ENCODE measurements at regions not wholly inside any gene's neighbourhood (a gene's known extent, or its start where the extent isn't known, plus 50 kb on each side); places are given as distances from the start of the nearest gene placed in this dataset.

DNA sequence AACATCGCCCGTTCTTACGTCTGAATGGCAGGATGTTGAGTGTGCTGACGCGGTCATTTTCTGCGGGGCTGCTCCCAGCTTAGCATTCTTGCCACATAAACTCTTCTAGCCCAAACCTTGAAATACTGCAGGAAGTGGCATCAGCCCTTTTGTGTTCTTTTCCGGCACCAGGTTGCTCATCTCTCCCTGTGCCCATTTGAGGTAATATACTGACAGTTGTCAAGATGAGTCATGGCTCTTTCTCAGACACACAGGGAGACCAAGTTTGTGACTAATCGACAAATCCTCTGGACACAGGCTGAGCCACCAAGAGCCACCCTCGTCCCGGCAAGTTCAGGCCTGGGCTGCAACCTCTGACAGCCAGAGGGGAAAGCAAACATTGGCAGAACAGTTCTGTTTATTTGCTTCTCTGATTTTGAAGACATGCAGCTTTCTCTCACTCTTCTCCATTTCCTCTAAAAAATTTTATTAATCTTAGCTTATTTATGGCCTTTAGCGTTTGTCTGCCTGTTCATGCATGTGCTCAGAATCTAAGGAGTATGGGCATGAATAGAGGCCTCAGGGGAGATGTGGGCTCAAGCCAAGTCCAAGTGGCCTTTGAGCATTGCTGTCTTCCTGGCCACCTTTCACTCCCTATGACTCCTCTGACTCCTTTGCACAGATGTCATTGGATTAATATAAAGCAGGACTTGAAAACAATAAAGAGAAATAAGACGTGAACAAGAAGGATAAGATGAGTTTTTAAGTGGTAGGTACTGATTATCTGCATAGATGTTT lies 328.2 kb upstream of the JAG1 start:
- FAIRE-seq, result no peak

DNA sequence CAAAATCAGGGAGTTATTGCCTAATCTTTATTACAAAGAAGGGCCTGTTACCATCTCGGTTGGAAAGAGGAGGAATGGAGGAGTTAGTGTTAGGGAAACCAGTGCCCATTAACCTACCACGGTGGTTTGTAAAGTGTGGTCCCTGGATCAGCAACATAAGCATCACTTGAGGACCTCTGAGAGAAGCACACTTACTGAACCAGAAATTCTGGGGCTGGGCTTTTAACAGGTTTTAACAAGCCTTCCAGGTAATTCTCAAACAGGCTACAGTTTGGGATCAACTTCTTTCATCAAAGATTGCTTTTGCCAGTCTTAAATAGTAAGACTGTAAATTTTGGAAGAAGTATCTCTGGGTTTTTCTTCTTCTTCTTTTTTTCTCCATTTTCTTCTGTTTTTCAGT lies 329.5 kb upstream of the JAG1 start:
- no peak for FAIRE-seq

DNA sequence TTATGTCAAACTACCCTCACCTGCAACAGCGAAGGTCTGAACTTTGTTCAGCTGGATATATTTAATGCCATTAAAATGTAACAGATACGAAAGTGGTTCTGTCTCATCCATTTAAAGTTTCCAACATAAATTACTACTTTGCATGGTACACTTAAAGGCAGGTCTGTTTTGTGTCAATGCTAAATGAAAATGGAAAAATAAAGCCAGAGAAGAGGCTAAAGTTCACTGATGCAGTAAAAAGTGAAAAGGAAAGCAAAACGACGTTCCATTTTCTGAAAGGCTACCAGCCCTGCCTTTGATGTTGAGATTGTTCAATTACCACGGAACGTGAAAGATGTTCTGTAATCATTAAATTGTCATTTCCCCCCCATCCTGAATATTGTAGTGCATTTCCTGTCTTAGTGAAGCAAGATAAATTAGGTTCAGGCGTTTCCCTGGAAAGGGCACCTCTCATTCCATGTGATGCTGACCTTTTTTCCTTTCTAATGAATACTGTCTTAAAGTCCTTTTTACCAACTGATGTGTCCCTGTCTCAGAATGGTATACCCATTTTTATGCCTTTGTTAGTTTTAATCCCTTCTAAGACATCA lies 334.7 kb upstream of the JAG1 start:
- FAIRE-seq, result no peak

DNA sequence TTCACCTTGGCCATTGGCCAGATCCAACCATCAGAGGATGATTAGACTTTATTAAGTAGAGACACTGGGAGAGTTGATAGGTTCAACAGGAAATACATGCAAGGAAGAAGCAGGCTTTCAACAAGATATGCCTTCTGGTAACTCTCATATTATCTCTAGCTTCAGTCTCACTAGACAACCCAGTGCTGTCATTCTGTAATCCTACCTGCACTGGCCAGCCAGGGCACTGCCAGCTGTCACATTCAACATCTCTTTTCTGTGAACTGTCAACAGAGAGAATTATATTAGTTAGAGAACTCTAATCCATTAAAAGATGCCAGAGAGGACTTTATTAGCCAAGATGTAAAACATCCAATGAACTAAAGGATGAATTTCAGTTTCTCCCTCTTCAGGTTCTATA lies 337.9 kb upstream of the JAG1 start:
- no peak for FAIRE-seq

DNA sequence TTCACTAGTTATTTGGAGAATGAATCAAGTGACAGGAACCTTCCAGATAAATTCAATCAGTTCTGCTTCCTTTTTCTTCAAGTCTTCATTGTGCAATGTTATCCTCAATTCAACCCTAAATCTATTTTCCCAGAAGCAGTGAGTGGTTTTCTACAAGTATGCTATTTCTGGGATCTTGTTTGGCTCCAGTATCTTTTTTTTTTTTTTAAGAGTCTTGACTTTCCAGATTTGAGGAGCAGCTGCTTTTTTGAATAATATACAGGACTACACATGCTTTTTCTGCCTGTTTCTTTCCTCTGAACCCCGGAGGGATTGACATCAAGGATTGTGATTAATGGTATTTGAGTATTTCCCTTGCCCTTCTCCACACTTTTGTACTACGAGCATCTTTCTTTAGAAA lies 339.2 kb upstream of the JAG1 start:
- no peak for FAIRE-seq

DNA sequence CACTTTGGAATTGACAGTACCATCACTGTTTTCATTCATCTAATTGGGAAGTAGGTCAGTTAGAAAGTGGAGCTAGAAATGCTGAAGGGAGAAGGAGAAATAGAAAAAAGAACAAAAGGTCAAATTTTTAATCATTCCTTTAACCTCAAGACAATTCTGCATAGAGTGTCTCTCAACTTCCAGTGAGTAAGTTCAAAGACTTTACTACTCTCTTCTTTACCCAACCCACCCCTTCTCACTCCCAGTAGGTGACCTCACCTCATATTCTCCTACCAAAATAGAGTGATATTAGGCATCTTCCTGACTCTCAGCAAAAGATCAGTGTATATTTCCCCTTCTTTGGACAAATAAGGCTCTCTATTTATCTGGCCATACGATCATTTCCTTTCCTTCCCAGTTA lies 340.0 kb upstream of the JAG1 start:
- FAIRE-seq, result no peak

DNA sequence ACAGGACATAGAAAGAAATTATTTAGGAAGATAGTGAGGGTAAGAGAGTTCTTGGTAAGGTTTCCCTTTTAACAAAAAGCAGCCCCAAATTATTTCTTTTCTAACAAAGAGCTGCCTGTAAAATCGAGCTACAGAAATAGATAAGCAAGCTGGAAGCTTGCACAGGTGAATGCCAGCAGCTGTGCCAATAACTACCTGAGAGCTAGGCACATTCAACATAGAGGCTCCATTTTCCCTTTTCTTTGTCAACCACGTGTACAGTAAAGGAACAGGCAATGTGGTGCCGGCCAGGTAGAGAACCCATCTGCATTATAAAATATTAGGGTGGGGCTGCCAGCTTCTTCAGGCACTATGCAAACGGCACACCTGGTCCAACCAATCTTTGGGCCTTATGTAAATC lies 341.6 kb upstream of the JAG1 start:
- no peak for FAIRE-seq

DNA sequence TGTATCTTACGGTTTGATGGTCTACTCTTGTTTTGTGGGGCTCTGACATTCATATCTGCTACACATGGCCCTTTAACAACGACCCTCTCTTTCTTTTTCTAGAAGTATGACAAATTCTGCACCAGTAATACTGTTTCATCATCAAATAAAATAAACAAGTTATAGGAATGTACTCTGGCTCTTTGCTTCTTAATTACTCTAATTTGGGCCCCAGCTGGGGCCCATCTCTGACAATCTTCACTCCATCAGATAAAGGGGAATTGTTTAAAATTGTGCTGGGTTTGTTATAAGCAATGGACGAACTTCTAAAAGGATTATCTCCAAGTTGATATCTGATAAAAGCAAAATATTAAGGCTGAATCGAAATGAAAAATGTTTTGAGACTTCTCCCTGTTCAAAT lies 343.6 kb upstream of the JAG1 start:
- FAIRE-seq, result no peak

DNA sequence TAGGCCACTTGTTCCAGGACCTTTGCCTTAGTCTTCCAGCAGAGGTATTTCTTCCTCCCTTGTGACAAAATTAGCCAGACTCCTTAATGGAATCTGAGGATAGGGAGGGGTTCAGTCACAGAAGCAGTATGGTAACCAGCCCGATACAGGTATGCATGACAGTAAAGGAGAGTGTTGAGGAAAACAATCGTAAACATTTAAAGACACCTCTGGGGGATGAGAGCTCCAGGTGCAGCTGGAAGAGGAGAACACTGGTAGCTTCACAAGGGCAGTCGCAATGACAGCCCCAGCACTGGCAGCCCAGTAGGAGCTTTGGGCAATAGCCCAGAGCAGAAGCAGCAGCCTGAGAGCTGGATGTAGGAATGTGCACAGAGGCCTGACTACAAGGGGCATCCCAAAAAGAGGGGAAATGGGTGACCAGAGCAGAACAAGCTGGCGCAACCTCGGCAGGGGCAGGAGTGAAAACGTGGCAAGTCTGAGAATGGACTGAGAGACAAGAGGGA lies 344.9 kb upstream of the JAG1 start:
- no peak for FAIRE-seq

DNA sequence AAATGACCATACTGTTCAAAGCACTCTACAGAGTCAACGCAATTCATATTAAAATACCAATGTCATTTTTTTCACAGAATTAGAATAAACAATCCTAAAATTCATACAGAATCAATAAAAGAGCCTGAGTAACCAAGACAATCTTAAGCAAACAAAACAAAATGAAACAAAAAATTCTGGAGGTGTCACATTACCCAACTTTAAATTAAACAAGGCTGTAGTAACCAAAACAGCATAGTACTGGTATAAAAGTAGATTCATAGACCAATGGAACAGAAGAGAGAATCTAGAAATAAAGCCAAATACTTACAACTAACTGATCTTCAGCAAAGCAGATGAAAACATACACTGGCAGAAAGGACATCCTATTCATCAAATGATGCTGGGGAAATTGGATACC lies 346.9 kb upstream of the JAG1 start:
- FAIRE-seq, result no peak

DNA sequence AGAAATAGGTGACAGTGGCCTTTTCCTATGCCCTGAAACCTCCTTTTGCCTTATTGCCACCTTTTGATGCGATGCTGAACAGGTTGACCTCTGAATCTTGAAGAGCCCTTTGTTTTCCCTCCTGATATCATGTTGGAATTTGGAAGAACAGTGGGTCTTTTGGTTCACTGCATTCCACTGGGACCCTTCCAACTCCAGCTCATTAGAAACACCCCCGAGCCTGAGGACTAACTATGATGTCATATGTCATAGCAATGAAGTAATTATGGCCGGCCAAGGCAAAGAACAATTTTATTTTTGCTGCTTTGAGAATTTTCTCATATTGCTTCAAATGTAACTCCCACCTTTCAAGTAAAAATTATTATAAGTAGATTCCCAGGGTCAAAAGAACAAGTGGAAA lies 353.4 kb upstream of the JAG1 start:
- FAIRE-seq, result no peak

DNA sequence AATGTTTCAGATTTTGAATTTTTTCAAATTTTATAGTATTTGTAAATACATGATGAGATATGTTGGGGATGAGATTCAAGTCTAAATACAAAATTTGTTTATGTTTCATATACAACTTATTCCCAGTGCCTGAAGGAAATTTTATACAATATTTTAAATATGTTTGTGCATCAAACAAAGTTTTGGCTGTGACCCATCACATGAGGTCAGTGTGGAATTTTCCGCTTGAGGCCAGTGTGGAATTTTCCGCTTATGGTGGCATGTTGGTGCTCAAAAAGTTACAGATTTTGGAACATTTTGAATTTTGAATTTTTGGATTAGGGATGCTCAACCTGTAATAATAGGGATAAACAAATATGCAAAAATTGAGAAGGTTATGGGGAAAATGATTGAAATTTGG lies 356.6 kb upstream of the JAG1 start:
- no peak for FAIRE-seq

DNA sequence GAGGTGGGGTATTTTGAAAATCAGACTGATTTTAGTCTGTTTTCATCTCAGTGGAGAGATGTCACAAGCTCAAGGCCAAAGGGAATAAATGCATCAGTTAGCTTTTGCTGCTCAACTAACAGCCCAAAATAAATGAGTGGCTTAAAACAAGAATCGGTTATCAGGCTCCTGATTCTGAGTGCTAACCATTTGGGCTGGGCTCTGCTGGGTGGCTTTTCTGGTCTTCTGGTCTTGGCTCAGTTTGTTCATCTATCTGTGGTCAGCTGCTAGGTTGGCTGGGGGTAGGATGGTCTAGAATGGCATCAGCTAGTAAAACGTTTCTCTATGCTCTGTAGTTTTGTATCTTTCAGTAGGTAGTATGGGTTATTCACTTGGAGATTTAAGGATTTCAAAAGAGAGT lies 357.5 kb upstream of the JAG1 start:
- FAIRE-seq, result no peak

DNA sequence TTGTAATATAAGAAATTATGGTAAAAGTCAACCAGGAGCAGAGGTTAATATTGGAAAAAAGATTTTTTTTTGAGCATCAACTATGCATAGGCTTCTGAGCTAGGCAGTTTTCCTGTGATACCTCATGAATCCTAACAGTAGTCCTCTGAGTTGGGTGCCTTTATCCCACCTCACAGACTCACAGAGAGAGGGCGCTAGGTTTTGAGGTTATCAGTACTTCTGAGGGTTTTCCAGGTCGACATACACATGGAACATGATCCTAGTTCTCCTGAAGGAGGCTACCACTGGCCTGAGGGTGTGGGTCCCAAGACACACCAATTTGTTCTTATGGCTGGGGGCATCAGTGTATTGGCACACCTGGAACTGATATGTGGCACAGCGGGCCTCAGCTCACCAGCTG lies 358.8 kb upstream of the JAG1 start:
- no peak for FAIRE-seq

DNA sequence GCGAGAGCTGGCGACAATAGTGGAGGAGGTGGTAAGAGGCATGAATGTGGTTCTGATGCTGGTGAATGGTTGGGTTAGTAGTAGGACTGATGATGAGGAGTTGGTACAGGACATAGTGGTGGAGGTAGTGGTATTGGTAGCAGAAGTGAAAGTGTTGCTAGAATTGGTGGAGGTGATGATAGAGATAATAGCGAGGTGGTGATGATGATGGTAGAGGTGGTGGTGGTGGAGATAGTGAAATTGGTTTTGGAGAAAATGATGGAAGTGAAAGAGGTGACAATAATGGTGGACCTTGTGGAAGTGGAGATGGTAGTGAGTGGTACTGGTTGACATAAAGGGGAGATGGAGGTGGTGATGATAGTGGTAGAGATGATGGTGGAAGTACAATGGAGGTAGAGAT lies 360.2 kb upstream of the JAG1 start:
- FAIRE-seq, result no peak

DNA sequence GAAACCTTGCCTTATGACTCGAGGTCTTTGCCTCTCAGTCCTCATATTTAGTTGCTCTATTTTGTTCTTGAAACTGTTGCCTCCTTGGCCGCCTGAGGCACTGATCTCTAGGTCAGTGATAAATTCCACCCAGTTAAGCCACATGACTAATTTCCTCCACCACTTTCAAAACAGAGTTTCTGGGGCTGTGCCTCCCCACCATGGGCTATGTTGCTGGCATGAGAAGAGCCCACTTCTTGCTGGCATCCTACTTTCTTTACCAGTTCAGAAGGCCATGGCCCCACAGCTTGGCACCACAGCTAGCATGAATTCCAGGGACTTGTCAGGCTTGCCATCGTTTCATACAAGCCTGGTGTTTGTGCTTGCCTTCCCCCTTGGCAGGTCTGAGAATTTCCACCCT lies 361.4 kb upstream of the JAG1 start:
- FAIRE-seq, result no peak

DNA sequence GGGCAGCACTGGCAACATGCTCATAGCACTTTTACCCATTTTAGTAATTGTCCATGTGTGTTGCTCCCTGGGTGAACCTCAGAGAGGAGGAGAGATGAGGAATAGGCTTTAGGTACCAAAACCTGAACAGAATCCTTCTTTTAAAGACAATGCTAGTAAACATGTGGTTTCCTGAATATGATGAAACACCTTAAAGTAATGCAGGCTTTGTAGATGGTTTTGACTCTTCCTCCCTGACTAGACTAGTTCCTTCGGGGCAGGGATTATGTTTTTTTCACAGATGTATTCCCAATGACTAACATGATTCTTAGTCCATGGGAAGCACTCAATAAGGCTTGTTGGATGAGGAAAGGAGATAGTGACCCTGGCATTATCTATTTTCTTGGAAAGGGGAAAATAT lies 367.6 kb upstream of the JAG1 start:
- FAIRE-seq, result no peak

DNA sequence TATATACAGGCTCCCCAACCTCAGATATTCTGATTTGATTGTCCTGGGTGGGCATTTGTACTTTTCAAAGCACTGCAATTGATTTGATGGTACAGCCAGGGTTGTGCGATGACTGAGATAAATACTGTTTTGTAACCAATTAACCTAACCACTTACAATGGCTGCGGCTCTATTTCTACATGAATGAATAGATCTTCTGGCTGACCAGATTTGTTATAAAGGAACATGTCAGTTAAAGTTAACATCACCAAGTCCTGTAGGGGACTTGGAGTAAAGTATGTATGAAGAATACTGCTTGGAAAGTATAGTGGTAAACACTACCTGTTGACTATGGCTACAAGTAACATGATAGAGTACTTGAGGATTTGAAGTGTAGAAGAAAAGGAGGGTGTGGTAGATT lies 369.2 kb upstream of the JAG1 start:
- FAIRE-seq, result no peak

DNA sequence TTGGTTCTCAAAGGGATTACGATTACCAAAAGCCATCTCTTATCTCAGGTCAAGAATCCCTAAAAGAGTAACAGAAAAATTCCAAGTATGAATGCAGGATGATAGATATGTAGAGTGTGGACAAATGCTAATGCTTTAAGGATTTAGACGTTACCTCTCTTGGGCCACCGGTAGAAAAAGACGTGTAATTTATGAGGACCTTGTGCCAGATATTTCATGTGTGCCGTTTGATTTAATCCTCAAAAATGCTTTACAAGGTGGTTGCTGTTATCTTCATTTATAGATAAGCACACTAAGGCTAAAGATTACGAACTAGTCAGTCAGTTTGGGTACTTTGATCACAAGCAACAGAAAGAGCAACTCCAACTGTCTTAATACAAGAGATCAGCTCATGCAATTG lies 370.8 kb upstream of the JAG1 start:
- FAIRE-seq, result no peak

DNA sequence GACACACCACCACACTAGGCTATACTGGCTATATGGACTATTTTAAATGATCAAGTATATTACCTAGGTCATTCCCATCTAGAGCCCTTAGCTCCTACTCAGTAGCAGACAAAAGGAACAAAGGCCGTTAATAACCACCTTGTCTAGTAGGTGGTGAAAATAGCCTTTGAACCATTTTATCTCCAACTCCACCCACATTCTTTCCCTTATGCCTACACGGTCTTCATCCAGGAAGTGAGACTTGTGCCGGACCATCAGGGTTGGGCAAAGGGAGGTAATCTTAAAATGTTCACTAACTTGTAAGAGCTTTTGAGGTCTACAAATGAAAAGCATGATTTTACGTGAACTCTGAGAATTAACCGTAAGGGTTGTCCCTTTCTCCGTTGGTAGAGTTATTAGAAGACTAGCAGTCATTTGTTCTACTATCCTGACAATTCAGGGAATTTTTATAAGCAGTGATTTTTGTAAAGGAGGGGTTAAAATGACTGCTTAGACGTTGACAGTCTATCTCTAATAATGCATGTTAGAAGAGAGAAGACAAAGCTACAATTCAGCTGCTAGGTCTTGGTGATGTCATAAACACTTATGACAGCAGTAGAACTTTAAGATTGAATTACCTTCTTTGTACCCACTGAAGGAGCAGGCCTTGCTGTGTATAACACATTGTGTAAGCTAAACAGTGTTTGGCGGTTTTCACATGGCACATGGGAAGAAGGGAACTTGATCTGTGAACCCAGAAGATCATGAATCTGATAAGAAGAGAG lies 371.8 kb upstream of the JAG1 start:
- FAIRE-seq, result no peak

DNA sequence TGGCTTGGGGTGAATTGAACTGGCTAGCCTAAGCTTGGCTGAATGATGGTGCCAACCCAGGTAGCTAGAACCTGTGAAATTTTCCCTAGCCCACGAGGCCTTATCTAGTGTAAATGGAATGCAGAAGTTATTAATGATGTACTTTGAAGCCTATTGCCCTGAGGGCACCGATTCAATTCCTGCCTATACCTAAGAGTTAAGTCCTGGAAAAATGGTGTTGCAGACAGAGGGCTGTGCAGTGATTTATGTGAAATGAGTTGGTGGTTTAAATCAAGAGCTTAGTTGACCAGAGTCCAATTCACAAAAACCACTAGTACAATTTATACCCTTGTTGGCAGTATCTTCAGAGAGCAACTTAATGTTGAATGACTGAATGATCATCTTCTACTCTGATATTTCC lies 373.8 kb upstream of the JAG1 start:
- FAIRE-seq, result no peak

DNA sequence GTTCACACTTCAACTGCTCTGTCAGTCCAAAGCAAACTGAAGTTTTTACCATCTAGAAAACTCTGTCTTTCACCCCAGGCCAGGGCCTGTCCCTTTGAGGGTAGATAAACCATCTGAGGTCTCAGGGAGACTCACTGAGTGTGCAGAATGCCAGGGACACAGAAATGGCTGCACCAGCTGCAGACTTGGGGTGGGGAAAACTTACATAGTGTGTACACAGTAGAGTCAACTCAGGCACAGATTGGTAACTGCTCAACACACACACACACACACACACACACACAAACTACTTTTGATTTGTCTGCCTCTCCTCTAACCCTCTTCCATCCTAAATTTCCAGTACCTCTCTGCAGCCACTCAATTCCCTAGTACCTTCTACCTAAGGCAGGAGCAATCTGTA lies 374.9 kb upstream of the JAG1 start:
- FAIRE-seq, result no peak

DNA sequence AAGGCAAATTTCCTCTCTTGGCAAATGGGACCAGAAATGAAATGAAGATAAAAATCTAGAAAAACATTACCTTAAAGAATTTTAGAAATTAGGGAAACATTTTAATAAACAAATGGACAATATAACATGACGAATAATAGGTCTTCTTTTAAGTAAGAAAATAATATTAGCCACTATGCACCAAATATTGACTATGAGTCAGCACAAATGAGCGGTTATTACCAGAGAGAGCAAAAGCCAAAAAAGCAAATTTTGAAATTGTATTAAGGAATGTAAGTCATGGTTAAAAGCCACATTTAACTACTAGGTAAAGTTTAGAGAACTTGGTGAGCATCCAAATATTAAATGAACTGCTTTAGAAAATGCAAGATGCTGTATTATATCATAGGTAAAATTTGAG lies 376.6 kb upstream of the JAG1 start:
- no peak for FAIRE-seq

DNA sequence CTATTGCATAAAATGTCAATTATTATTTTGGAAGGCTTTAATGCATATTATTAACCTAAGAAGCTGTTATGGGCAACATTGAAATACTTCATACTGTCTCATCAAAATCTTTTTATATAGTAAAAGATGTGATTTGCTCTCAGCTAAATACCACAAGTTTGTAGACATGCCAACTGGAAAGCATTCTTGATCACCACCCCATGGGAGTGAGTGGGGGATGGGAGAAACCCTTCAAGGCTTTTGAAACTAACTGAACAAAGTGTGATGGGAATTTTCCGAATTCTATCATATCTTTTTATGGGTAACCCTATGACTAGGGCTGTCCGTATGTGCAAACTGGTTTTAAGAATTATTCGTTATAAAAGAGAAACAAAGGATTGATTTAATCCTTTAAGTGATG lies 377.3 kb upstream of the JAG1 start:
- FAIRE-seq, result no peak
